Lower leg skin (tissue), 4 donors: ENCODE measurements at regions not wholly inside any gene's neighbourhood (a gene's known extent, or its start where the extent isn't known, plus 50 kb on each side); places are given as distances from the start of the nearest gene placed in this dataset.

Source experiments
- DNase-seq, 2 donors: peaks; one replicate each; pipeline ENCODE4 v3.0.0-alpha.2; 2019; ENCODE audit warnings: low spot score in 2 of 2
- H3K4me3 ChIP-seq: fragments of 200-600 bp; sonication (generic); 2 replicates; pipeline ENCODE4 v1.5.1; 2017; ENCODE audit warnings: mild to moderate bottlenecking, low read depth; ENCODE audit not compliant: poor library complexity, severe bottlenecking
- CTCF ChIP-seq, 3 donors: fragments of 450-650 bp; IDR thresholded peaks; one replicate each; pipeline ENCODE4 v1.5.1; 2016; ENCODE audit warnings: antibody characterized with exemption in 3 of 3, mild to moderate bottlenecking in 3 of 3, moderate library complexity in 2 of 3
- POLR2A ChIP-seq, 2 donors: fragments of 450-650 bp; IDR thresholded peaks; one replicate each; pipeline ENCODE4 v1.6.1; 2016 to 2017; ENCODE audit warnings: antibody characterized with exemption in 2 of 2, mild to moderate bottlenecking in 1 of 2, moderate library complexity in 1 of 2
- WGBS, 2 donors: methylation state at CpG; one replicate each; pipeline ENCODE4 v1.1.5; 2018; 5-methylcytosine and 5-hydroxymethylcytosine counted together
- intact Hi-C: fragments of 100-400 bp; cut with DNase I; formaldehyde crosslinking; loops from one replicate; pipeline ENCODE4 v1.15.0; 2023; ENCODE audit warnings: low total_unique reads

GRCh38 chr4:138049355-138049754 is 192.8 kb downstream of the SLC7A11 start:
- no peak overlapping the region for H3K4me3 ChIP-seq
- no peak for DNase-seq
- no peak for TF ChIP-seq CTCF (IDR thresholded peaks at IDR 0.05)
- no peak for TF ChIP-seq POLR2A (IDR thresholded peaks at IDR 0.05)
- intact Hi-C loops, result no loop called here
- WGBS, 2 donors, result 85 to 94% methylated on average over 5 of the region's 5 CpGs

- intact Hi-C loops, result no loop called here
- no peak for DNase-seq
- TF ChIP-seq CTCF (IDR thresholded peaks at IDR 0.05) (no peak), POLR2A (IDR thresholded peaks at IDR 0.05) (no peak)
- H3K4me3 ChIP-seq, result no peak overlapping the region
- WGBS, 2 donors, result 70 to 76% methylated on average over 5 of the region's 5 CpGs
These were observed 194.9 kb downstream of the SLC7A11 start for GRCh38 chr4:138047290-138047689.

GRCh38 chr4:138045036-138045435 is 197.1 kb downstream of the SLC7A11 start:
- H3K4me3 ChIP-seq, result no peak overlapping the region
- no peak for DNase-seq
- WGBS, 2 donors, result 38 to 49% methylated on average over 3 of the region's 3 CpGs
- TF ChIP-seq POLR2A (IDR thresholded peaks at IDR 0.05) (no peak), CTCF (IDR thresholded peaks at IDR 0.05) (no peak)
- intact Hi-C loops, result no loop called here

- DNase-seq, result no peak
- 77 to 80% methylated on average over 2 of the region's 2 CpGs for whole genome bisulfite sequencing, 2 donors
- intact Hi-C loops, result loop anchor here (10.0 kb wide), 1 partner anchor 646 kb away; no protein-coding TSS in a partner anchor
- TF ChIP-seq CTCF (IDR thresholded peaks at IDR 0.05) (no peak), POLR2A (IDR thresholded peaks at IDR 0.05) (no peak)
- no peak overlapping the region for H3K4me3 ChIP-seq
These were observed 203.1 kb downstream of the SLC7A11 start for GRCh38 chr4:138039010-138039409.

GRCh38 chr4:138037696-138038095 is 204.5 kb downstream of the SLC7A11 start:
- TF ChIP-seq POLR2A (IDR thresholded peaks at IDR 0.05) (no peak), CTCF (IDR thresholded peaks at IDR 0.05) (no peak)
- 63% methylated on average over 3 of the region's 3 CpGs for WGBS, 2 donors
- no peak overlapping the region for H3K4me3 ChIP-seq
- no peak for DNase-seq
- intact Hi-C loops, result loop anchor here (10.0 kb wide), 1 partner anchor 647 kb away; no protein-coding TSS in a partner anchor

GRCh38 chr4:138035781-138036258 is 206.3 kb downstream of the SLC7A11 start:
- WGBS, 2 donors, result 57 to 62% methylated on average over 1 of the region's 1 CpG
- TF ChIP-seq CTCF (IDR thresholded peaks at IDR 0.05) (no peak), POLR2A (IDR thresholded peaks at IDR 0.05) (no peak)
- no peak for DNase-seq
- intact Hi-C loops, result loop anchor here (10.0 kb wide), 1 partner anchor 649 kb away; no protein-coding TSS in a partner anchor
- no peak overlapping the region for H3K4me3 ChIP-seq
